ENCODE measurements at regions not wholly inside any gene's neighbourhood (a gene's known extent, or its start where the extent isn't known, plus 50 kb on each side); places are given as distances from the start of the nearest gene placed in this dataset.

DNA sequence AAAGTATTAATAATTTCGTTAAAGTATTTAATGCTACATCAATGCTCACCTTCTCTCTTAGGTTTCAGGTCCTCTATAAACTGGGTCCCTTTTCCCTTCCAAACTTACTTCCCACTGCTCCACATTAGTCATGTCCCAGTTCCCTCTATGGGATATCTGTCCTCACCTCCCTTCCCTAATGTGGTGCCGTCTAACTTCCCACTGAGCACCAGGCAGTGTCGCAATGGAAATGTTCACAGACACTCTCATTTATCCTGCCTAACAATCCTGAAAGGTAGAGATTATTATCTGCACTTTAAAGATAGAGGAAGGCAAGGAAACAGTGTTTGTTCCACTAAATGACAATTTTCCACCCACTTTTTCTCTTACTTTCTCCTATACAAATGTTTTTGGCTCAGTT lies 329.7 kb downstream of the CWC27 start:
- DNase-seq, result no peak
- TF ChIP-seq GATA1 (IDR thresholded peaks at IDR 0.05; ENCODE audit: low read depth, low read length), result no peak
- TF ChIP-seq POLR2A (IDR thresholded peaks at IDR 0.05; ENCODE audit: low read length), result no peak
